ENCODE measurements at regions not wholly inside any gene's neighbourhood (a gene's known extent, or its start where the extent isn't known, plus 50 kb on each side); places are given as distances from the start of the nearest gene placed in this dataset.

GRCh38 chr1:193705554-193705981, 519.2 kb upstream of the B3GALT2 start:
- WGBS (ENCODE audit: insufficient coverage, insufficient read length): no CpG with 5 or more reads among the region's 5 CpGs

GRCh38 chr1:193703655-193704054, 517.2 kb upstream of the B3GALT2 start:
- Histone ChIP-seq H3K36me3 (ENCODE audit: control insufficient read depth, insufficient read depth, low read length) (no peaks in the 10 kb centered on the region), H3K4me3 (ENCODE audit: low read length) (no peak overlapping the region), H3K27me3 (ENCODE audit: control insufficient read depth, insufficient read depth, low read length) (no peaks in the 10 kb centered on the region), H3K4me1 (ENCODE audit: control insufficient read depth, insufficient read depth, low read length) (no peaks in the 10 kb centered on the region), H3K9me3 (ENCODE audit: control insufficient read depth, insufficient read depth, low read length) (no peaks in the 10 kb centered on the region), H3K27ac (ENCODE audit: low read length) (no peak overlapping the region)
- DNase-seq (ENCODE audit: low read depth, low spot score): no peak
- WGBS (ENCODE audit: insufficient coverage, insufficient read length): no CpG with 5 or more reads among the region's 1 CpG

More at GRCh38 chr1:193705554-193705981, 519.2 kb upstream of the B3GALT2 start:
- H3K27ac ChIP-seq (ENCODE audit: low read length): no peak overlapping the region
- H3K4me3 ChIP-seq (ENCODE audit: low read length): no peak overlapping the region
- H3K9me3 ChIP-seq (ENCODE audit: control insufficient read depth, insufficient read depth, low read length): no peaks in the 10 kb centered on the region
- no peaks in the 10 kb centered on the region for H3K27me3 ChIP-seq (ENCODE audit: control insufficient read depth, insufficient read depth, low read length)
- H3K4me1 ChIP-seq (ENCODE audit: control insufficient read depth, insufficient read depth, low read length): no peaks in the 10 kb centered on the region
- no peaks in the 10 kb centered on the region for H3K36me3 ChIP-seq (ENCODE audit: control insufficient read depth, insufficient read depth, low read length)
- DNase-seq (ENCODE audit: low read depth, low spot score): no peak

DNA sequence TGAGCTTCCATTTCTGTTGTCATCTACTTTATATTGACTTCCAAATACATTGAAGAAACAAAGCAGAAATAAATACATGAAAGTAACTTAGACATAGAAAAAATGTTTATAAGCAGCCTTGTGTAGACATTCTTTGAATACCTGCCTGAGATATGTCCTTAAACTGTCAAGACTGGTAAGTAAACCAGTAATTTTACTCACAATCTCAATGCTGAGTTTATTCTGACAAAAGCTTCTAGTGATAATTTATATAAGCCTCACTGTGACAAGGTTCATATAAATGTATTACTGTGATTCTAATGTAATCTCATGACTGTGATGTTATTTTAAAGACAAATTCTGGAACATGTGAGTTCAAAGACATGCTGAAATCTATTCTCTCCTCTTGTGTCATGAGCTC, 516.7 kb upstream of the B3GALT2 start:
- Histone ChIP-seq H3K9me3 (ENCODE audit: control insufficient read depth, insufficient read depth, low read length) (no peaks in the 10 kb centered on the region), H3K4me1 (ENCODE audit: control insufficient read depth, insufficient read depth, low read length) (no peaks in the 10 kb centered on the region), H3K36me3 (ENCODE audit: control insufficient read depth, insufficient read depth, low read length) (no peaks in the 10 kb centered on the region), H3K4me3 (ENCODE audit: low read length) (no peak overlapping the region), H3K27ac (ENCODE audit: low read length) (no peak overlapping the region), H3K27me3 (ENCODE audit: control insufficient read depth, insufficient read depth, low read length) (no peaks in the 10 kb centered on the region)
- DNase-seq (ENCODE audit: low read depth, low spot score): no peak

- no peaks in the 10 kb centered on the region for H3K9me3 ChIP-seq (ENCODE audit: control insufficient read depth, insufficient read depth, low read length)
- no peak for DNase-seq (ENCODE audit: low read depth, low spot score)
- H3K27me3 ChIP-seq (ENCODE audit: control insufficient read depth, insufficient read depth, low read length): no peaks in the 10 kb centered on the region
- H3K27ac ChIP-seq (ENCODE audit: low read length): no peak overlapping the region
- no peaks in the 10 kb centered on the region for H3K4me1 ChIP-seq (ENCODE audit: control insufficient read depth, insufficient read depth, low read length)
- no peak overlapping the region for H3K4me3 ChIP-seq (ENCODE audit: low read length)
- no peaks in the 10 kb centered on the region for H3K36me3 ChIP-seq (ENCODE audit: control insufficient read depth, insufficient read depth, low read length)
Measured at GRCh38 chr1:193701759-193702158, 515.3 kb upstream of the B3GALT2 start.

DNA sequence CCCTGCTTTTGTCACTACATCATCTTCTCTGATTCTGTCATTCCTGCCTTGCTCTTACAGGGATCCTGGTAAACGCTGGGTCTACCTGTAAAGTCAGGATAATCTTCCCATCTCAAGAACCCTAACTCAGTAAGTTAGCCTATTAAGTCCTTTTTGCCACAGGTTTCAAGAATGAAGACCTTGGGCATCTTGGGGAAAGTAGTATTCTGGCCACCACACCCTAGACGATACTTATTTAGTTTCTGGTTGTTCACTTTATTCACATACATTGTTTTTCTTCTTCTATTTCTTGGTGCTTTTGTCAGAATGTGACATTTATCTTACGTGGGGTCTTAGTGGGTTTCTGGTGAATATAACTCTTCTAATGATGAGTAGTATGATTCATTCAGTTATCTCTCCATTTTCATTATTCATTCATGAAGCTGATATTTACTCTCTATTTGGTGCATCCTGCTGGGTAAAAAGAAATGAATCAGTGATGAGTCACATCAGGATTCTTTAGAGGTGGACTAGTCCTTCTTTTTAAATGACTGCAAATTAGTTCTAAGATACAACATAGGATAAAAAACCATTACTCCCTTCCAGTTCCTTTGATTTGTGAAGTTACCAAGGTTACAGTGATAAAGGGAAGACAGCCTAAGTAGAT, 514.4 kb upstream of the B3GALT2 start:
- Histone ChIP-seq H3K36me3 (ENCODE audit: control insufficient read depth, insufficient read depth, low read length) (no peaks in the 10 kb centered on the region), H3K27ac (ENCODE audit: low read length) (no peak overlapping the region), H3K27me3 (ENCODE audit: control insufficient read depth, insufficient read depth, low read length) (no peaks in the 10 kb centered on the region), H3K9me3 (ENCODE audit: control insufficient read depth, insufficient read depth, low read length) (no peaks in the 10 kb centered on the region), H3K4me3 (ENCODE audit: low read length) (no peak overlapping the region), H3K4me1 (ENCODE audit: control insufficient read depth, insufficient read depth, low read length) (no peaks in the 10 kb centered on the region)
- no peak for DNase-seq (ENCODE audit: low read depth, low spot score)
- WGBS (ENCODE audit: insufficient coverage, insufficient read length): no CpG with 5 or more reads among the region's 3 CpGs

DNA sequence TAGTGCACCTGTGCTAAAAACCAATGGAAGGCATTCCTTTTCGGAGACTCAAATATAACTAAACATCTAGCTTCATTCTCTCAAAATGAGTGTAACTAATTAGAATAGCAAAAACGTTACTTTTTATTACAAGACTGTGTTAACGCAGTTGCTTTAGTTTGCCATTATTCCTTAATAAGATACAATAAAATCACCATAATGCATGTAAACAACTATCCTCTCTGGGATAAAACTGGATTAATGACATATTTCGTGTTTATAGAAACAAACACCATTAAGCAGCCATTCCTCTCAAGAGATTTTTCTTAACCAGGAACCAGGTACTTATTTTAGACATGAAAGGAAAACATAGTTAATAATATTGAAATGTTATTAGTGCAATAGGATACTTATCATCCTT, 512.8 kb upstream of the B3GALT2 start:
- no peak overlapping the region for H3K27ac ChIP-seq (ENCODE audit: low read length)
- H3K36me3 ChIP-seq (ENCODE audit: control insufficient read depth, insufficient read depth, low read length): no peaks in the 10 kb centered on the region
- no peak for DNase-seq (ENCODE audit: low read depth, low spot score)
- H3K27me3 ChIP-seq (ENCODE audit: control insufficient read depth, insufficient read depth, low read length): no peaks in the 10 kb centered on the region
- no CpG with 5 or more reads among the region's 4 CpGs for WGBS (ENCODE audit: insufficient coverage, insufficient read length)
- H3K9me3 ChIP-seq (ENCODE audit: control insufficient read depth, insufficient read depth, low read length): no peaks in the 10 kb centered on the region
- no peaks in the 10 kb centered on the region for H3K4me1 ChIP-seq (ENCODE audit: control insufficient read depth, insufficient read depth, low read length)
- no peak overlapping the region for H3K4me3 ChIP-seq (ENCODE audit: low read length)

DNA sequence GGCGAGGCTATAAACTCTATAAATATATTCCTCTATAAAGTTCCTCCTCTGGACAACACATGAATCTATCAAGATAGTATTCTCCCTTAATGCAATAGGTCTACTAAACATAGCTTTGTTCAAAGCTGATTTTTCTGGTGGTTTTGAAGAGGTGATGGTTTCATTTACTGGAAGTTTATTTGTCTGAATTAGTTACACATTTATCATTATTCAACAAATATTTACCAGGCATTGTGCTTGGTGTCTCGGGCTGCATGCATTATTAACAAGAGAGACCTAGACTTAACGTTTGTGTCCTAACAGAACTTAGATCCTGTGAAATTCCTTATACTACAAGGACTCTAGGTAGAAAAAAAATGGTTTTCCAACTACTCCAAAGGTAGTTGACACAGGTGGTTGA, 511.4 kb upstream of the B3GALT2 start:
- H3K27me3 ChIP-seq (ENCODE audit: control insufficient read depth, insufficient read depth, low read length): no peaks in the 10 kb centered on the region
- no peaks in the 10 kb centered on the region for H3K36me3 ChIP-seq (ENCODE audit: control insufficient read depth, insufficient read depth, low read length)
- no peaks in the 10 kb centered on the region for H3K4me1 ChIP-seq (ENCODE audit: control insufficient read depth, insufficient read depth, low read length)
- no peak overlapping the region for H3K4me3 ChIP-seq (ENCODE audit: low read length)
- no peak overlapping the region for H3K27ac ChIP-seq (ENCODE audit: low read length)
- DNase-seq (ENCODE audit: low read depth, low spot score): no peak
- WGBS (ENCODE audit: insufficient coverage, insufficient read length): no CpG with 5 or more reads among the region's 3 CpGs
- no peaks in the 10 kb centered on the region for H3K9me3 ChIP-seq (ENCODE audit: control insufficient read depth, insufficient read depth, low read length)

DNA sequence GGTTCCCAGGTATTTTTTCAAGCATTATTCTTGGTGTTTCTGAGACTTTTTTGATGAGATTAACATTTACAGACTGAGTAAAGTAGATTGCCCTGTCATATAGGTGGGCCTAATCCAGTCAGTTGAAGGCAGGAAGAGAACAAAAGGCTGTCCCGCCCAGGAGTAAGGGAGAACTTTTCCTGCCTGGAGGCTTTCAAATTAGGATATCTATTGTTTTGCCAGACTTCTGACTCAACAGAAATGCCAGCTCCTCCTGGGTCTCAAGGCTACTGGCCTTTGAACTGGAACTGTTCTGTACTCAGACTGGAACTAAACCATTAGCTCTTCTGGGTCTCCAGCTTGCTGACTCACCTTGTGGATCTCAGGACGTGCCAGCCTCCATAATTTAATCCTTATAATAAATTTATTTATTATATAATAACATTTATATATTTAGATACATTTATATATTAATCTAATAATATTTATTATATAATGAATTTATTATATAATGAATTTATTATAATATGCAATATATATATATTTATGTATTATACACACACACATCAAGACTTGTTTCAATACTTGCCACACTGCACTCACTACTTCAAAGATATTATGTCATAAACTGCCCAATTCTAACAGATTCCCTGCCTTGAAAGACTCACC, 510.8 kb upstream of the B3GALT2 start:
- no peak for DNase-seq (ENCODE audit: low read depth, low spot score)
- H3K36me3 ChIP-seq (ENCODE audit: control insufficient read depth, insufficient read depth, low read length): no peaks in the 10 kb centered on the region
- no peaks in the 10 kb centered on the region for H3K4me1 ChIP-seq (ENCODE audit: control insufficient read depth, insufficient read depth, low read length)
- H3K4me3 ChIP-seq (ENCODE audit: low read length): no peak overlapping the region
- no peaks in the 10 kb centered on the region for H3K9me3 ChIP-seq (ENCODE audit: control insufficient read depth, insufficient read depth, low read length)
- H3K27me3 ChIP-seq (ENCODE audit: control insufficient read depth, insufficient read depth, low read length): no peaks in the 10 kb centered on the region
- WGBS (ENCODE audit: insufficient coverage, insufficient read length): no CpG with 5 or more reads among the region's 2 CpGs
- H3K27ac ChIP-seq (ENCODE audit: low read length): no peak overlapping the region

- no CpG with 5 or more reads among the region's 1 CpG for WGBS (ENCODE audit: insufficient coverage, insufficient read length)
- no peaks in the 10 kb centered on the region for H3K27me3 ChIP-seq (ENCODE audit: control insufficient read depth, insufficient read depth, low read length)
- H3K27ac ChIP-seq (ENCODE audit: low read length): no peak overlapping the region
- no peaks in the 10 kb centered on the region for H3K4me1 ChIP-seq (ENCODE audit: control insufficient read depth, insufficient read depth, low read length)
- no peak overlapping the region for H3K4me3 ChIP-seq (ENCODE audit: low read length)
- no peak for DNase-seq (ENCODE audit: low read depth, low spot score)
- no peaks in the 10 kb centered on the region for H3K36me3 ChIP-seq (ENCODE audit: control insufficient read depth, insufficient read depth, low read length)
- H3K9me3 ChIP-seq (ENCODE audit: control insufficient read depth, insufficient read depth, low read length): no peaks in the 10 kb centered on the region
Measured at GRCh38 chr1:193694741-193695140, 508.3 kb upstream of the B3GALT2 start.

GRCh38 chr1:193685986-193686385, 499.6 kb upstream of the B3GALT2 start:
- no peaks in the 10 kb centered on the region for H3K27me3 ChIP-seq (ENCODE audit: control insufficient read depth, insufficient read depth, low read length)
- no peak overlapping the region for H3K4me3 ChIP-seq (ENCODE audit: low read length)
- H3K4me1 ChIP-seq (ENCODE audit: control insufficient read depth, insufficient read depth, low read length): no peaks in the 10 kb centered on the region
- WGBS (ENCODE audit: insufficient coverage, insufficient read length): no CpG with 5 or more reads among the region's 2 CpGs
- DNase-seq (ENCODE audit: low read depth, low spot score): no peak
- no peaks in the 10 kb centered on the region for H3K9me3 ChIP-seq (ENCODE audit: control insufficient read depth, insufficient read depth, low read length)
- H3K27ac ChIP-seq (ENCODE audit: low read length): no peak overlapping the region
- H3K36me3 ChIP-seq (ENCODE audit: control insufficient read depth, insufficient read depth, low read length): no peaks in the 10 kb centered on the region

DNA sequence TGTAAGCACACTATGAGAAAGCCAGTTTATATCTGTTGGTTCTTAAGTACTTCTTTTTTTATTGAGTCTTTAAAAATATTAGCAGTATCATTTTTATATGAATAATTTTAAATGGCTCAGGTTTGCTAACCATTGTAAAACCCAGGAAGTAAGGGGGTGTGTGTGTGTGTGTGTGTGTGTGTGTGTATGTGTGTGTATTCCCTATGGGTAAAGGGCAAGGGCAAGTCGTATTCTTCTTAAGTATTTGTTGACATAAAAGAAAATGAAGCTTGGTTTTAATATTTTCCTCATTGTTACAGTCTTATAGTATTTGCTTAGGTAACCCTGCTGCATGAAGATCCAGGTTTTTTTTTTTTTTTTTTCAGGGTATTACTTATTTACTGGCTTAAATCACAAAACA, 495.0 kb upstream of the B3GALT2 start:
- H3K4me1 ChIP-seq (ENCODE audit: control insufficient read depth, insufficient read depth, low read length): peaks cover 1% of the 10 kb centered on the region; the same call in 1 of the 2 replicates
- no CpG with 5 or more reads among the region's 1 CpG for WGBS (ENCODE audit: insufficient coverage, insufficient read length)
- H3K27ac ChIP-seq (ENCODE audit: low read length): no peak overlapping the region

More for the DNA sequence above, 495.0 kb upstream of the B3GALT2 start:
- Histone ChIP-seq H3K4me3 (ENCODE audit: low read length) (no peak overlapping the region), H3K9me3 (ENCODE audit: control insufficient read depth, insufficient read depth, low read length) (no peaks in the 10 kb centered on the region), H3K36me3 (ENCODE audit: control insufficient read depth, insufficient read depth, low read length) (no peaks in the 10 kb centered on the region), H3K27me3 (ENCODE audit: control insufficient read depth, insufficient read depth, low read length) (no peaks in the 10 kb centered on the region)
- no peak for DNase-seq (ENCODE audit: low read depth, low spot score)

All from iPS DF 6.9 (cell line).